Activated CD4-positive, alpha-beta T cell treated with anti-CD3 and anti-CD28 coated beads, Interleukin-10, Interleukin-2, amounts not matched to agents 100 ng/mL and 50 ng/mL, durations not matched to agents 16 hours and 8 hours (primary cell): ENCODE measurements at regions not wholly inside any gene's neighbourhood (a gene's known extent, or its start where the extent isn't known, plus 50 kb on each side); places are given as distances from the start of the nearest gene placed in this dataset.

Experiments
- DNase-seq: peaks from one replicate; pipeline ENCODE4 v3.0.0-alpha.2; 2020

- no peak for DNase-seq
Measured at GRCh38 chr18:11259469-11260150, 110.2 kb upstream of the PIEZO2 start.

- peak; percentile 18 for DNase-seq
Measured at GRCh38 chr18:11258039-11258610, 108.8 kb upstream of the PIEZO2 start.

GRCh38 chr18:11256251-11256650 is 106.9 kb upstream of the PIEZO2 start:
- DNase-seq: no peak

- DNase-seq: no peak
Measured at GRCh38 chr18:11251891-11252270, 102.5 kb upstream of the PIEZO2 start.

DNA sequence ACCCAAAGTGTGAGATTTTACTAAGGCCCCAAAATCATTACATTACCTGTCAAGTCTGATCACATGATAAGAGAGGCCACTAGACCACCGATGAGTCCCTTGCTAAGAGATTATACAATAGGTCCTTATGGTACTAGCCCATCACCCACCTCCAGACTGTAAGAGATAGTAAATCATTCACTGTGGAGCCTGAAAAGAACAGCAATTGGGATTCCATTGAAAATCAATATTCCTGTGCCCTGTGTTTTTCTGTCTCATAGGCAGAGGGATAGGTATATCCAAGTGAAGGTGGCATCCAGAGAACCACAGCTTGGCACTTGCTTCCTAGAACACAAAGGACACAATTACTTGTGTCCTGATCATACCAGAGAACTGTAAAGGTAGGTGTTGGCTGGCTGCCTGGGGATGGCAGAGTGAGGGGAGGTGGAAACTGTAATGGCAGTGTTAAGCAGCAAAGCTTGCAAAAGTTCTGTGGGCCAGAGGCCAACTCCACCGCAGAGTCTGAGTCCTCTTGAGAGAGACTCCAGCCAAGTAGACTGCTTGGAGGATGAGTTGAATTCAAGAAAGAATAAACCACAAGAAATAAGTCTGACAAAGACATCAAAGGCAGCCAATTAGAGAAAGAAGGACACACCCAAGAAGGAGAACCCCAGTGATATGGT is 102.0 kb upstream of the PIEZO2 start:
- DNase-seq: no peak

DNA sequence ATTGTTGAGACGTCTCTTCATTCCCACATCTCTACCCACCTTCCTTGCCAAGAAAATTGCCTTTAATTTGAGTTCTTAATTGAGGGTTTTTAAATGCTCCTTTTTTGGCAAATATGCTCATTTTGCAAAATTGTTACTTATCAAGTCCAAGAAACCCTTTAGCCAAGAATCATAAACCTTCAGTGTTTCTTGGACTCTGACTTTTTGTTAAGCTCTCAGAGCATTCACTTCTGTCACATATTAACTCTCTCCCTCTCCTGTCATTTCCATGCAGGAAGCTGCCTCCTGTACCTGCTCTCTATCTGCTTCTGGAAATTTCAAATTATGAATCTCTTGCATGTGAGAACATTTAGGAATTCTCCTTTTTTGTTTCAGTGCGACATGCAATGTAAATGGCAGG is 100.0 kb upstream of the PIEZO2 start:
- no peak for DNase-seq

DNA sequence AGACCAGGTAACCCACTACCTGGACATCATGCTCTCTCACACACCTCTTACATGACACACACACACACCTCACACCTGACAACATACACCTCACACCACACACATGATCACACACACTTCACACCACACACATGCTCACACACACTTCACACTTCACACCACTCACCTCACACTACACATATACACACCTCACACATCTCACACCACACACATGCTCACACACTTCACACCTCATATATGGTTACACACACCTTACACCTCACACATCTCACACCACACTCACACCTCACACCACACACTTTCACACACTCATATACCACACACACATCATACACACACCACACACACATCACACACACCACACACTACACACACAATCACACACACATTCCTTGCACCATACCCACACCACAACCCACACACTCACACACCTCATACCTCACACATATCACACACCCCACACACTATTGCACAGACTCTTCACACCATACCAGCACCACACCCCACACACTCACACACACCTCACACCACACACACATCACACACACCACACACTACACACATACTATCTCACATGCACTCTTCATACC is 98.1 kb upstream of the PIEZO2 start:
- DNase-seq: no peak

DNA sequence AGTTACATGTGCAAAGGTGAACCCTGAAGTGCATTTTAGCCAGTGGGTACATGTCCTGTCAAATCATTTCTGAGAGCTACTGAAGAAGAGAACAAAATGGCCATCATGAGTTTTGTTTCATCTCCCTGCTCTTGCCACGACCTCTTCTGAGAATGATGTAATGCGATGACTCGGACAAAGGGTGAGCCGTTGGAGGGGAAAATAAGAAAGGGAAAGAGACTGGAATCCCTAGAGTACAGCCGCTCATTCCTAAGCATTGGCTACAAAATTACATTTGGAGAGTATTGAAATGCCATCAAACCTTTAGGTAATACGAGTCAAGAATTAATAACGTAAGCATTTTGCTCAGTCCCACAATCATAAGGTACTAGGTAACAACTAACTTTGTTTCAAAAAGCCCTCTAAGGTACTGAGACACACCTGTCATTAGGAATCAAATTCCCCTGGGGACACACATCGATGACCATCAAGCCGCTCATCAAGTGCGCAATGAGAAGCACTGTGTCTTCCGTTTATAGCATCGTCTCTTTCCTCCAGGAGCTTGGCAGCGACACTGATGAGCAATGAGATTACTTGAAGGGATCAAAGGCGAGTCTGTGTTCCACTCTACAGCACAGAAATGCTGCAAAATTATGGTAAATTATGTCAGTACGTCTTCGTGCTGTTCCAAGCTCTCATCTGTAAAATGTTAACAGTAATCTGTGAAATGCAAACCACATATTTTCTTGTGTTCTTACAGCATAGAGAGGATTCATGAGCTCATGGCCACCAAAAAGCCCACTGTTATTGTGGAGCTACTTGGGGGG is 97.3 kb upstream of the PIEZO2 start:
- no peak for DNase-seq

DNA sequence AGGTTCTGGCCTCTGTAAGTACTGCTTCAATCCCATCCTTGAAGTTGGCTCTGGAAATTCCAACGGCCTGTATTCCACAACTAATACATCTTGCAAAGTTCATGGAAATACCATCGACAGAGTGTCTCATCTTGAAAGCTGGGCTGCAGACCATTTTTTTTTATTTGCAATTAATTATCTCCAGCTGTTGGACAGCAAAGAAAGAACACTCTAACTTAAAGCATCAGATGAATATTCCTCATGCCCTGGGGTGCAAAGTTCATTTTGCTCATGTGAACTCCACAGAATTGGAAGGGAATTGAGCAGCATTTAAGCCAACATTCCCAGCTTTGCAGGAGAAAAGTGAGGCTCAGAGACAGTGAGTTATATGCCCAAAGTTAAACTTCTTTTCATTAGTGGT is 96.5 kb upstream of the PIEZO2 start:
- DNase-seq: no peak

GRCh38 chr18:11237484-11237883 is 88.1 kb upstream of the PIEZO2 start:
- DNase-seq: no peak

DNA sequence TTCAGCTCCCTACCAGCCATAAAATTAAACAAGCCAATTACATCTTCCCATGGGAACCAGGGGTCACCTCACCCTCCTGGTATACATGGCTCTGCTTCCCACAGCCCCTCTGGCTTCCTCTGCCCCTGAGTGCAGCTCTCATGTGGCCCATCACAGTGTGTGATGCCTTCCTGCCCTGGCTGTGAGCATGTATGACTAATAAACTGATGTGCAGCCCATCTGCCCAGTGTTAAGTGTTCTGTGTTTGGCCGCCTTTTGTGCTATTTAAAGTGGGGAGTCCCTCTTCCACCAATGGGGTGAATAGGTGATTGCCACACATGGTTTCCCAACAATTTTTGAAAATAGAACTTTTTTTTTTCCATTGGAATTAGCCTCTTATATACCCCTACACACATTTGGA is 87.7 kb upstream of the PIEZO2 start:
- DNase-seq: no peak

GRCh38 chr18:11224153-11224552 is 74.8 kb upstream of the PIEZO2 start:
- no peak for DNase-seq

- DNase-seq: no peak
Measured at GRCh38 chr18:11219571-11219970, 70.2 kb upstream of the PIEZO2 start.

GRCh38 chr18:11215216-11215615 is 65.8 kb upstream of the PIEZO2 start:
- DNase-seq: no peak

DNA sequence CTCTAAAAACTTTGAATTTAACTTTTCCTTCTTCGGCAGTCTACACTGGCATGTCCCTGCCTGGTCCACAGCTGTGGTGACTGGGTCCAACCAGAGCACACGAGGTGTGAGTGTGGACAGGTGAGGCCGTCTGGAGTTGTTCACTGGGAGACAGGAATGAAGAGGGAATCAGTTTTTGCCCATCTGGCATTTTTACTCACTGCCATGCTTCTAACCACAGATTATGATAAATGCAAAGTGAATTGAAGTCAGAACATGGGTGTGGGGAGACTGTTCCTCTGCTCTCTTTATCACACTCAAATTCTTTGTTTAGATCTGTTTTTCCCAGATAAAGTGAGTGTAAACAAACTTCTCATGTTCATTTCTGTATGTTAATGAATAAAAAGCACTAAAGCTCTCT is 54.7 kb upstream of the PIEZO2 start:
- DNase-seq: no peak

DNA sequence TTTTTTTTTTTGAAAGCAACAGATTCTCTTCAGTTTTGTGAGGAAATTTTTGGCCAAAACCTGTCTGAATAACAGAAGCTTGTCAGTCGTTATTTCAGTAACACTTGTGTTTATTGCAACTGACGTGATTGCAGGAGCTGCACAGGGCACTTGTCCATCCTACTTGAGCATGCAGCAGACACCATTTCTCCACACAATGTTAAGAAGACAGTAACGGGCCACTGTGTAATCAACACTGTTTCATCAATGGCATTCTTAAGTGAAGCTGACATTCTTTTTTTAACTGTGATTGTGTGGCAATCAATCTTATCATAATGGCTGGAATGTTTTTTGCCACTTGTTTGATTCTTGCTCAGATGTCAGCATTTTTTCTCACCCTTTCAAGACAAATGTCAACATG is 50.1 kb upstream of the PIEZO2 start:
- DNase-seq: no peak
